GM20000 (cell line): ENCODE measurements at regions not wholly inside any gene's neighbourhood (a gene's known extent, or its start where the extent isn't known, plus 50 kb on each side); places are given as distances from the start of the nearest gene placed in this dataset.

Source experiments
- DNase-seq: peaks from one replicate; pipeline ENCODE4 v3.0.0; 2012; ENCODE audit warnings: low spot score
- CTCF ChIP-seq: IDR thresholded peaks from 2 replicates; pipeline ENCODE4 v1.5.1; 2012; ENCODE audit warnings: mild to moderate bottlenecking, control low read depth; ENCODE audit errors: extremely low read depth, missing control alignments

- no peak for TF ChIP-seq CTCF
- DNase-seq: no peak
Observed at GRCh38 chr6:16873698-16874097, 112.4 kb upstream of the ATXN1 start.

DNA sequence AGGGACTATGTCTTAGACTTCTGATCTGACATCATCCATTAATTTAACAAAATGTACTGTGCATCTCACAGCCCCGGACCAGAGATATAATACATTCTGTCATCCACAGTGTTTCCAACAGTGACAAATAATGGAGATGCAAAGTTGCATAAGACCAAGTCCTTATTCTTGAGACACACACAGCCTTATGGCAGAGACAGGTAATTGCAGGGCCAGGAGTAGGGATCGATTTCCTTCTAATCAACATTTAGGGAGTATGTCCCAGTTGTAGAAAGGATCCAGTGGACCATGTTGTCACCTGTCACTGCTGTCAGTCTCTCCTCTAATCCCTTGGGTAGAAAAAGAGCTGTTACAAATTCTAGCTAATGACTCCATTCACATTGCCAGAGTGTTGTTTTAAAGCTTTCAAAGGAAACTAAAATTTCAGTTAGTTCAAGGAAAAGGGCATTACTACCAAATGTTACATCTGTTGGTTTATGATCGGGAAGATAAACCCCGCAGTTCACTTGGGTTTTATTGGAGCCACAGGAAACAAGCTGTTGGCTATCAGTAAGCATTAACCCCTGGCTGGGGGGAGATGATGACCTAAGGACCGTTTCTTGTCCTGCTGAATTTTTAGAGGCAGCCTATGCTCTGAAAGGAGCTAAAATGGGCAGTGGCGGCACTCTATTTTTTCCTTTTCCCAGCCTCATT, 111.4 kb upstream of the ATXN1 start:
- DNase-seq: no peak
- no peak for TF ChIP-seq CTCF

GRCh38 chr6:16871047-16871446, 109.8 kb upstream of the ATXN1 start:
- no peak for DNase-seq
- TF ChIP-seq CTCF: no peak

DNA sequence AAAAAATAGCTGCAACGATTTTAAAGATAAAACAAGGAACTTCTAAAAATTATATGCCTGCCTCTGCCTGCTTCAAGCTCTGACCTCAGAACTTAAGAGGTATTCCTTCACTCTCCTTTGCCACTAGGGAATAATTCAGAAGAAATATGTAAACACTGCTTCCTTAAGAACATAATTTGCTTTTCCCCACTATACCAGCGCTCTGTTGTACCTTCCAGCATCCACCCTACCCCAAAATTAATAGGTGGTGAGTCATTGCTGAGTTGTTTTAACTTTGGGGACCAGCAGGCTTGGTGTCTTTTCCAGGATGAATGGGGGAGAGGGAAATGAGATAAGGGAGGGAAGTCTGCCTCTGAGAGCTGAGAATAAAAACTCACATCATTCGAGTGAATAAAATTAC, 107.7 kb upstream of the ATXN1 start:
- TF ChIP-seq CTCF: no peak
- no peak for DNase-seq

DNA sequence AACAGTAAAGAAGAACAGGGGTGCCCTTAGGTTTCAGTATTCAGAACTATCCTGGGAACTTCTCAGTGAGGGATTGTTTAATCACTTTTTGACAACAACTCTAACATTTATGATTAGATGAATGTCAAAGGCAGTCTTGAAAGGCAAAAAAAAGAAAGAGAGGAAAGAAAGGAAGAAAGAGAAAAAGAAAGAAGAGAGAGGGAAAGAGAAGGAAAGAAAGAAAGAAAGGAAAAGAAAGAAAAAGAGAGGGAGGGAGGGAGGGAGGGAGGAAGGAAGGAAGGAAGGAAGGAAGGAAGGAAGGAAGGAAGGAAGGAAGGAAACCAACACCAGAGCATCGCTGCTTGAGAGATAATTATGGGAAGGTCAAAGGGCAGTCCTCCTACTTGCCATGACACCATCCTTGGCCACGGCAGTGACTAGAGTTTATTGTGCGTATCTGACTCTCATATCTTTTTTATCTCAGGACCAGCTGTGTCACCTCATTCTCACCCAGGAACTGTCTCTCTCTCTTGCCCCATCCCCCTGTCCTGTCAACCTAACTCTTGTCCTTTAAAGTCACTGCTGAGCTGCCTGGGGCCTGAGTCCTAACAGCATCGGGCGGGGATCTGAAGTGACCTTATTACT, 96.8 kb upstream of the ATXN1 start:
- TF ChIP-seq CTCF: no peak
- DNase-seq: no peak

GRCh38 chr6:16855460-16855859, 94.2 kb upstream of the ATXN1 start:
- no peak for TF ChIP-seq CTCF
- no peak for DNase-seq

DNA sequence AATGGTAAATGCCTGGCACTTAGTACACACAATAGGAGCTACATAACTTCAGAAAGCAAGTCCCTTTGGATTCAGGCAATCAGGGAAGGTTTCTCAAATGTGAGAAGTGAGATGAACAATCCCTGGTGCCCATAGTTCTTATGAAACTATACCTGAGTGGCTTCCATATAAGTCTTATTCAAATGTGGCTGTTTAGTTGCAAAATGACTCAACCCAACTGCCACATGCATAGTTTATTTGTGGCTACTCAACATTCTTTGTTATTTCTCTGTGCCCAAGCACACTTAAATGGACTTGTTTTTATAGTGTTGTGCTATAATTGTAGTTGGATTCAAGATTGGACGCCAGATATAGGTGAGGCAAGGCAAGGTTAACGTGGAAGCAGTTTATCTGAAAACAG, 93.7 kb upstream of the ATXN1 start:
- TF ChIP-seq CTCF: no peak
- DNase-seq: peak; percentile 24
